ENCODE measurements at regions not wholly inside any gene's neighbourhood (a gene's known extent, or its start where the extent isn't known, plus 50 kb on each side); places are given as distances from the start of the nearest gene placed in this dataset.
"Not testable (repeated sequence)": the region's sequence is repeated elsewhere in the genome, so short reads cannot be mapped to it uniquely, and the experiment has no call there.

GRCh38 chr4:186414390-186414789 lies 141.0 kb downstream of the MTNR1A start:
- peaks cover 0 to 6% (median 1%) of the 10 kb centered on the region in 3 donors for H3K27me3 Mint-ChIP-seq (ENCODE audit: low read depth in 3 of 3)
- no peaks in the 10 kb centered on the region for H3K4me1 Mint-ChIP-seq
- no peak for DNase-seq
- H3K27ac Mint-ChIP-seq, result no peak overlapping the region
- peaks cover 0 to 4% (median 0%) of the 10 kb centered on the region in 6 donors for H3K9me3 Mint-ChIP-seq
- H3K36me3 Mint-ChIP-seq, result no peaks in the 10 kb centered on the region
- H3K4me3 Mint-ChIP-seq, result no peak overlapping the region

GRCh38 chr4:186405957-186406356 lies 140.0 kb downstream of the F11 start:
- H3K36me3 Mint-ChIP-seq, result no peaks in the 10 kb centered on the region
- H3K9me3 Mint-ChIP-seq, result peaks cover 0 to 9% (median 4%) of the 10 kb centered on the region in 6 donors
- no peak overlapping the region for H3K27ac Mint-ChIP-seq
- peaks cover 0 to 7% (median 0%) of the 10 kb centered on the region in 3 donors for H3K27me3 Mint-ChIP-seq (ENCODE audit: low read depth in 3 of 3)
- no peak overlapping the region for H3K4me3 Mint-ChIP-seq
- no peak for DNase-seq
- no peaks in the 10 kb centered on the region for H3K4me1 Mint-ChIP-seq

GRCh38 chr4:186404562-186405134 lies 138.7 kb downstream of the F11 start:
- Mint-ChIP-seq H3K4me1 (no peaks in the 10 kb centered on the region), H3K36me3 (no peaks in the 10 kb centered on the region), H3K27me3 (ENCODE audit: low read depth in 3 of 3) (peaks cover 0 to 5% (median 0%) of the 10 kb centered on the region in 3 donors), H3K9me3 (peaks cover 2 to 13% (median 5%) of the 10 kb centered on the region in 6 donors), H3K4me3 (no peak overlapping the region), H3K27ac (no peak overlapping the region)
- no peak for DNase-seq

- Mint-ChIP-seq H3K9me3 (peaks cover 1 to 13% (median 2%) of the 10 kb centered on the region in 6 donors), H3K4me1 (no peaks in the 10 kb centered on the region), H3K27me3 (ENCODE audit: low read depth in 3 of 3) (peaks cover 0 to 3% (median 0%) of the 10 kb centered on the region in 3 donors), H3K36me3 (no peaks in the 10 kb centered on the region), H3K27ac (no peak overlapping the region), H3K4me3 (no peak overlapping the region)
- no peak for DNase-seq
Observed at GRCh38 chr4:186400676-186401075, 134.7 kb downstream of the F11 start.

GRCh38 chr4:186392017-186392416 lies 126.0 kb downstream of the F11 start:
- Mint-ChIP-seq H3K36me3 (no peaks in the 10 kb centered on the region), H3K27me3 (ENCODE audit: low read depth in 3 of 3) (peaks cover 0 to 2% (median 2%) of the 10 kb centered on the region in 3 donors), H3K4me1 (no peaks in the 10 kb centered on the region), H3K9me3 (peaks cover 0 to 2% (median 0%) of the 10 kb centered on the region in 6 donors), H3K4me3 (no peak overlapping the region), H3K27ac (no peak overlapping the region)
- no peak for DNase-seq

GRCh38 chr4:186384328-186384727 lies 118.3 kb downstream of the F11 start:
- not testable (repeated sequence) for H3K4me3 Mint-ChIP-seq; DNase-seq; H3K36me3 Mint-ChIP-seq; H3K27me3 Mint-ChIP-seq (ENCODE audit: low read depth in 3 of 3); H3K27ac Mint-ChIP-seq; H3K4me1 Mint-ChIP-seq; H3K9me3 Mint-ChIP-seq

- Mint-ChIP-seq H3K36me3 (peaks cover 0 to 10% (median 0%) of the 10 kb centered on the region in 3 donors), H3K4me3 (no peak overlapping the region), H3K4me1 (no peaks in the 10 kb centered on the region), H3K27ac (no peak overlapping the region), H3K9me3 (peaks cover 12 to 28% (median 18%) of the 10 kb centered on the region in 6 donors), H3K27me3 (ENCODE audit: low read depth in 3 of 3) (peaks cover 0 to 3% (median 2%) of the 10 kb centered on the region in 3 donors)
- no peak for DNase-seq
Observed at GRCh38 chr4:186368281-186368680, 102.3 kb downstream of the F11 start.

- H3K4me3 Mint-ChIP-seq, result no peak overlapping the region
- no peak overlapping the region for H3K27ac Mint-ChIP-seq
- no peak for DNase-seq
- H3K9me3 Mint-ChIP-seq, result peaks cover 12 to 29% (median 18%) of the 10 kb centered on the region in 6 donors
- peaks cover 0 to 10% (median 0%) of the 10 kb centered on the region in 3 donors for H3K36me3 Mint-ChIP-seq
- peaks cover 0 to 3% (median 2%) of the 10 kb centered on the region in 3 donors for H3K27me3 Mint-ChIP-seq (ENCODE audit: low read depth in 3 of 3)
- H3K4me1 Mint-ChIP-seq, result no peaks in the 10 kb centered on the region
Observed at GRCh38 chr4:186366326-186366725, 100.3 kb downstream of the F11 start.

- DNase-seq; H3K4me3 Mint-ChIP-seq; H3K4me1 Mint-ChIP-seq; H3K27me3 Mint-ChIP-seq (ENCODE audit: low read depth in 3 of 3); H3K27ac Mint-ChIP-seq: not testable (repeated sequence)
- Mint-ChIP-seq H3K9me3 (peaks cover 12 to 29% (median 18%) of the 10 kb centered on the region in 6 donors), H3K36me3 (peaks cover 0 to 10% (median 0%) of the 10 kb centered on the region in 3 donors)
Observed at GRCh38 chr4:186363038-186363437, 97.0 kb downstream of the F11 start.

- Mint-ChIP-seq H3K27me3 (ENCODE audit: low read depth in 3 of 3) (peaks cover 0 to 3% (median 0%) of the 10 kb centered on the region in 3 donors), H3K9me3 (peaks cover 11 to 23% (median 16%) of the 10 kb centered on the region in 6 donors), H3K36me3 (peaks cover 0 to 10% (median 0%) of the 10 kb centered on the region in 3 donors), H3K27ac (no peak overlapping the region), H3K4me1 (no peaks in the 10 kb centered on the region), H3K4me3 (no peak overlapping the region)
- no peak for DNase-seq
Observed at GRCh38 chr4:186360551-186360950, 94.6 kb downstream of the F11 start.

- Mint-ChIP-seq H3K36me3 (no peaks in the 10 kb centered on the region), H3K27me3 (ENCODE audit: low read depth in 3 of 3) (peaks cover 0 to 1% (median 0%) of the 10 kb centered on the region in 3 donors), H3K9me3 (peaks cover 0 to 4% (median 0%) of the 10 kb centered on the region in 6 donors), H3K4me3 (no peak overlapping the region), H3K4me1 (no peaks in the 10 kb centered on the region), H3K27ac (no peak overlapping the region)
- no peak for DNase-seq
Observed at GRCh38 chr4:186351668-186352194, 85.7 kb downstream of the F11 start.

GRCh38 chr4:186348433-186348832 lies 82.4 kb downstream of the F11 start:
- Mint-ChIP-seq H3K27ac (no peak overlapping the region), H3K9me3 (peaks cover 0 to 4% (median under 1%) of the 10 kb centered on the region in 6 donors), H3K36me3 (no peaks in the 10 kb centered on the region), H3K4me1 (no peaks in the 10 kb centered on the region), H3K27me3 (ENCODE audit: low read depth in 3 of 3) (peaks cover 0 to 6% (median 4%) of the 10 kb centered on the region in 3 donors), H3K4me3 (no peak overlapping the region)
- no peak for DNase-seq

GRCh38 chr4:186347743-186348142 lies 81.8 kb downstream of the F11 start:
- Mint-ChIP-seq H3K27ac (no peak overlapping the region), H3K9me3 (peaks cover 0 to 4% (median under 1%) of the 10 kb centered on the region in 6 donors), H3K36me3 (no peaks in the 10 kb centered on the region), H3K27me3 (ENCODE audit: low read depth in 3 of 3) (peaks cover 0 to 8% (median 5%) of the 10 kb centered on the region in 3 donors), H3K4me1 (no peaks in the 10 kb centered on the region), H3K4me3 (no peak overlapping the region)
- DNase-seq, result no peak

- Mint-ChIP-seq H3K4me3 (no peak overlapping the region), H3K27me3 (ENCODE audit: low read depth in 3 of 3) (peaks cover 0 to 8% (median 6%) of the 10 kb centered on the region in 3 donors), H3K36me3 (no peaks in the 10 kb centered on the region), H3K4me1 (no peaks in the 10 kb centered on the region), H3K9me3 (peaks cover 0 to 2% (median 0%) of the 10 kb centered on the region in 6 donors), H3K27ac (no peak overlapping the region)
- DNase-seq, result no peak
Observed at GRCh38 chr4:186345184-186345583, 79.2 kb downstream of the F11 start.
